SK-N-SH (cell line): ENCODE measurements at regions not wholly inside any gene's neighbourhood (a gene's known extent, or its start where the extent isn't known, plus 50 kb on each side); places are given as distances from the start of the nearest gene placed in this dataset.

ENCODE experiments used
- CTCF ChIA-PET: fragments of 300-600, 350-600 bp; formaldehyde crosslinking; extraction: SDS; loops from one replicate; lab custom pipeline; 2021; lab: Yijun Ruan, JAX
- POLR2A ChIA-PET: fragments of 350-600 bp; sonication (Branson Sonifier 250); formaldehyde crosslinking; extraction: SDS; loops from one replicate; lab custom pipeline; 2020; ENCODE audit warnings: antibody characterized with exemption, inconsistent platforms; lab: Yijun Ruan, JAX
- DNase-seq: peaks from one replicate; pipeline ENCODE4 v3.0.0; 2012
- H2AFZ ChIP-seq: fragments of 200-600 bp; sonication (generic); 2 replicates; pipeline ENCODE4 v1.8.1; 2016; ENCODE audit warnings: antibody characterized with exemption, mild to moderate bottlenecking, low read depth
- H3F3A ChIP-seq: fragments of 200-600 bp; sonication (generic); replicated peaks from 2 replicates; pipeline ENCODE3; 2016; ENCODE audit warnings: antibody characterized with exemption, mild to moderate bottlenecking; ENCODE audit not compliant: insufficient read depth
- H3K27ac ChIP-seq, 2 experiments: fragments of 200-500 bp in 1 of 2; fragments of 200-600 bp in 1 of 2; sonication (Bioruptor generic) in 1 of 2; sonication (generic), shearing (Covaris generic) in 1 of 2; 2 replicates each; pipeline versions ENCODE4 v1.5.1 to v1.6.1; 2014 to 2016; ENCODE audit warnings: low read depth in 2 of 2, inconsistent platforms in 1 of 2, low read length in 1 of 2, mild to moderate bottlenecking in 1 of 2, mixed read lengths in 1 of 2
- H3K27me3 ChIP-seq: fragments of 200-600 bp; sonication (generic), shearing (Covaris generic); 2 replicates; pipeline ENCODE4 v1.6.1; 2016; ENCODE audit warnings: mixed run types; ENCODE audit not compliant: insufficient read depth
- H3K36me3 ChIP-seq, 2 experiments: fragments of 200-500 bp in 1 of 2; fragments of 200-600 bp in 1 of 2; sonication (Bioruptor generic) in 1 of 2; sonication (generic) in 1 of 2; replicated peaks in 1 of 2; 2 replicates each; pipeline versions ENCODE3 to v1.5.1; 2014 to 2016; ENCODE audit warnings: low read length in 1 of 2, mild to moderate bottlenecking in 1 of 2; ENCODE audit not compliant: insufficient read depth in 2 of 2, control insufficient read depth in 1 of 2
- H3K4me1 ChIP-seq, 2 experiments: fragments of 200-500 bp in 1 of 2; fragments of 200-600 bp in 1 of 2; sonication (Bioruptor generic) in 1 of 2; sonication (generic), shearing (Covaris generic) in 1 of 2; 2 replicates each; pipeline versions ENCODE4 v1.5.1 to v1.6.1; 2014 to 2016; ENCODE audit warnings: low read depth in 1 of 2, low read length in 1 of 2, mixed run types in 1 of 2; ENCODE audit not compliant: insufficient read depth in 2 of 2, control insufficient read depth in 1 of 2
- H3K4me2 ChIP-seq: fragments of 200-600 bp; sonication (generic), shearing (Covaris generic); 2 replicates; pipeline ENCODE4 v1.6.1; 2017; ENCODE audit warnings: mixed run types
- H3K4me3 ChIP-seq, 2 experiments: fragments of 200-500 bp in 1 of 2; fragments of 200-600 bp in 1 of 2; sonication (Bioruptor generic) in 1 of 2; sonication (generic), shearing (Covaris generic) in 1 of 2; 2 replicates each; pipeline versions ENCODE4 v1.5.1 to v1.8.1; 2014 to 2016; ENCODE audit warnings: low read depth in 2 of 2, inconsistent platforms in 1 of 2, low read length in 1 of 2, mild to moderate bottlenecking in 1 of 2, mixed read lengths in 1 of 2, moderate library complexity in 1 of 2
- H3K79me2 ChIP-seq: fragments of 200-600 bp; sonication (generic); 2 replicates; pipeline ENCODE4 v1.8.1; 2017; ENCODE audit warnings: mild to moderate bottlenecking; ENCODE audit not compliant: insufficient read depth
- H3K9ac ChIP-seq: fragments of 200-600 bp; sonication (generic); 2 replicates; pipeline ENCODE4 v1.6.1; 2017; ENCODE audit warnings: mixed run types
- H3K9me2 ChIP-seq: fragments of 200-600 bp; sonication (generic); 2 replicates; pipeline ENCODE4 v1.6.1; 2017; ENCODE audit warnings: mixed run types
- H3K9me3 ChIP-seq: fragments of 200-600 bp; sonication (generic); 2 replicates; pipeline ENCODE4 v1.6.1; 2017; ENCODE audit warnings: mixed run types, mild to moderate bottlenecking, moderate library complexity
- H4K20me1 ChIP-seq: fragments of 200-600 bp; sonication (generic); 2 replicates; pipeline ENCODE4 v1.6.1; 2017; ENCODE audit warnings: mild to moderate bottlenecking, mixed run types; ENCODE audit not compliant: insufficient read depth
- CHD2 ChIP-seq: fragments of 150-350 bp; IDR thresholded peaks from 2 replicates; pipeline ENCODE4 v1.6.1; 2018; ENCODE audit warnings: low read length; ENCODE audit not compliant: partially characterized antibody
- FOSL2 ChIP-seq: IDR thresholded peaks from 2 replicates; pipeline ENCODE4 v1.4.0; 2012; ENCODE audit warnings: low read depth, mild to moderate bottlenecking, moderate library complexity, borderline replicate concordance
- FOXJ3 ChIP-seq: sonication (generic); formaldehyde crosslinking; IDR thresholded peaks from 2 replicates; pipeline ENCODE4 v1.5.1; 2020; ENCODE audit warnings: mild to moderate bottlenecking, missing genetic modification reagents
- GABPA ChIP-seq: IDR thresholded peaks from 2 replicates; pipeline ENCODE4 v1.4.0; 2012; ENCODE audit warnings: low read depth, mild to moderate bottlenecking
- MEF2A ChIP-seq: IDR thresholded peaks from 2 replicates; pipeline ENCODE4 v1.4.0; 2012; ENCODE audit warnings: low read depth, borderline replicate concordance
- NRF1 ChIP-seq: IDR thresholded peaks from 2 replicates; pipeline ENCODE4 v1.6.1; 2012; ENCODE audit warnings: low read depth, mild to moderate bottlenecking, low read length
- PBX3 ChIP-seq: IDR thresholded peaks from 2 replicates; pipeline ENCODE4; 2012
- SIN3A ChIP-seq: IDR thresholded peaks from 2 replicates; pipeline ENCODE4 v1.6.1; 2012; ENCODE audit warnings: low read depth, mild to moderate bottlenecking, low read length, moderate library complexity, borderline replicate concordance
- TAF1 ChIP-seq: IDR thresholded peaks from 2 replicates; pipeline ENCODE4 v1.6.1; 2012; ENCODE audit warnings: low read depth, mild to moderate bottlenecking, low read length, moderate library complexity, borderline replicate concordance
- USF1 ChIP-seq: IDR thresholded peaks from 2 replicates; pipeline ENCODE4 v1.4.0; 2012; ENCODE audit warnings: low read depth, borderline replicate concordance
- ZBTB33 ChIP-seq: IDR thresholded peaks from 2 replicates; pipeline ENCODE4 v1.4.0; 2012; ENCODE audit warnings: low read depth, borderline replicate concordance
- WGBS: methylation state at CpG from one replicate; pipeline ENCODE4 v1.1.6; 2017; ENCODE audit warnings: low lambda C conversion rate; 5-methylcytosine and 5-hydroxymethylcytosine counted together

GRCh38 chr20:39535301-39535700, 573.2 kb downstream of the DHX35 start:
- H3K9me3 ChIP-seq = no peaks in the 10 kb centered on the region
- no peaks in the 10 kb centered on the region for H3K36me3 ChIP-seq
- no peak overlapping the region for H3K27ac ChIP-seq
- POLR2A ChIA-PET = interaction anchor here (0.6 kb wide), 1 partner anchor 11 kb away, joined by 3 read pairs; no protein-coding TSS in a partner anchor
- H3K9ac ChIP-seq = no peak overlapping the region
- H2AFZ ChIP-seq = no peak overlapping the region
- no peaks in the 10 kb centered on the region for H3K4me1 ChIP-seq
- CTCF ChIA-PET = no interaction called here
- H3K9me2 ChIP-seq = no peaks in the 10 kb centered on the region
- H3K4me3 ChIP-seq = no peak overlapping the region
- TF ChIP-seq GABPA (no peak), NRF1 (no peak), ZBTB33 (no peak), FOXJ3 (CRISPR knock-in tag) (no peak), MEF2A (no peak), CHD2 (no peak), TAF1 (no peak)
- H4K20me1 ChIP-seq = no peaks in the 10 kb centered on the region
- no peak overlapping the region for H3K4me2 ChIP-seq
- H3K27me3 ChIP-seq = no peaks in the 10 kb centered on the region
- no peaks in the 10 kb centered on the region for H3K79me2 ChIP-seq
- WGBS = 48% methylated on average over 1 of the region's 1 CpG
- H3F3A ChIP-seq = no peaks in the 10 kb centered on the region
- DNase-seq = no peak

GRCh38 chr20:39534846-39535245, 572.7 kb downstream of the DHX35 start:
- ChIA-PET POLR2A (interaction anchor here (0.6 kb wide), 1 partner anchor 10 kb away, joined by 3 read pairs; no protein-coding TSS in a partner anchor), CTCF (no interaction called here)
- 17% methylated on average over 1 of the region's 1 CpG for WGBS
- H3K4me1 ChIP-seq = no peaks in the 10 kb centered on the region
- H3K79me2 ChIP-seq = no peaks in the 10 kb centered on the region
- no peak overlapping the region for H3K4me2 ChIP-seq
- H3K4me3 ChIP-seq = no peak overlapping the region
- H3K9ac ChIP-seq = no peak overlapping the region
- H4K20me1 ChIP-seq = no peaks in the 10 kb centered on the region
- no peaks in the 10 kb centered on the region for H3K9me3 ChIP-seq
- no peaks in the 10 kb centered on the region for H3K9me2 ChIP-seq
- no peak for DNase-seq
- no peaks in the 10 kb centered on the region for H3K27me3 ChIP-seq
- no peaks in the 10 kb centered on the region for H3K36me3 ChIP-seq
- TF ChIP-seq ZBTB33 (no peak), CHD2 (no peak), FOXJ3 (CRISPR knock-in tag) (no peak), USF1 (no peak), FOSL2 (no peak), SIN3A (no peak), PBX3 (no peak)
- no peaks in the 10 kb centered on the region for H3F3A ChIP-seq
- H2AFZ ChIP-seq = no peak overlapping the region
- H3K27ac ChIP-seq = no peak overlapping the region
